ENCODE measurements at regions not wholly inside any gene's neighbourhood (a gene's known extent, or its start where the extent isn't known, plus 50 kb on each side); places are given as distances from the start of the nearest gene placed in this dataset.
A peak's percentile ranks its signal among the peaks of the same experiment; 100 is the strongest.

DNA sequence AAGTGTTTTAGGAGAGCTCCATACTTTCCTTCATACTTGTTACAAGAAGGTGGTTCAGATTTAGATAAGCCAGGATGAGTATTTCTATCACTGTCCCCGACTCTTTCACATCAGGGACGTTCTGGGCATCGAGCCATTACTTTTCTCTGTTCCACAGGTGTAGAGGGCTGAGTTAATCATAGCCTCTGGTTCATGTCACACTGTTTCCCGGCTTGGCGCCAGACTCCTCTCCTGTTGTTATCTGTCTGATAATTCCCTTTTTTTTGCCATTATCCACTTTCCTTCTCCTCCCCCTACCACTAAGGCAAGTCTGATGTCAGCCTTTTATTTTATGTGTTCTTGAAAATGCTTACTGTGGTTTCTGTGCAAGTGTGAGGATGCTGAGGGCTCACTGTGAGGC is 593.4 kb downstream of the UTRN start:
- Histone ChIP-seq H3K27ac (ENCODE audit: low read depth) (no peak overlapping the region), H2AFZ (peak overlapping the region; percentile 47; the same call in 1 of the 2 replicates), H3K9me2 (ENCODE audit: insufficient read depth) (0 out of 2 replicates have a peak, but pooled peaks cover 6% of the 10 kb centered on the region), H3K4me1 (ENCODE audit: insufficient read depth) (peaks cover 7% of the 10 kb centered on the region; the same call in 1 of the 2 replicates), H3K79me2 (replicated peaks; ENCODE audit: insufficient read depth) (no peaks in the 10 kb centered on the region), H3K27me3 (ENCODE audit: insufficient read depth) (no peaks in the 10 kb centered on the region), H3K4me3 (no peak overlapping the region), H3F3A (replicated peaks; ENCODE audit: low read depth) (no peaks in the 10 kb centered on the region), H4K20me1 (replicated peaks; ENCODE audit: insufficient read depth) (no peaks in the 10 kb centered on the region), H3K4me2 (no peak overlapping the region), H3K36me3 (ENCODE audit: insufficient read depth) (no peaks in the 10 kb centered on the region)
- H3K9me3 Mint-ChIP-seq = peaks cover 5% of the 10 kb centered on the region; the same call in 2 of the 3 replicates
- DNase-seq (ENCODE audit: low spot score) (no peak), ATAC-seq (no peak)
- TF ChIP-seq POLR2AphosphoS5 (IDR thresholded peaks at IDR 0.05; ENCODE audit: low read depth) = no peak
- TF ChIP-seq ZNF331 (CRISPR knock-in tag; IDR thresholded peaks at IDR 0.05; ENCODE audit: low read depth) = no peak
- no peak for TF ChIP-seq ZNF114 (CRISPR knock-in tag; IDR thresholded peaks at IDR 0.05)
- TF ChIP-seq REST (IDR thresholded peaks at IDR 0.05; ENCODE audit: unreplicated experiment) = no peak
- TF ChIP-seq EZH2phosphoT487 (IDR thresholded peaks at IDR 0.05; ENCODE audit: unreplicated experiment) = no peak
- no peak for TF ChIP-seq CREB1 (CRISPR knock-in tag; IDR thresholded peaks at IDR 0.05; ENCODE audit: low read depth)
- TF ChIP-seq NANOG (IDR thresholded peaks at IDR 0.05; ENCODE audit: borderline replicate concordance) = no peak
- no peak for TF ChIP-seq EZH2 (IDR thresholded peaks at IDR 0.05; ENCODE audit: low read depth, unreplicated experiment)
- TF ChIP-seq, protein P1, sequence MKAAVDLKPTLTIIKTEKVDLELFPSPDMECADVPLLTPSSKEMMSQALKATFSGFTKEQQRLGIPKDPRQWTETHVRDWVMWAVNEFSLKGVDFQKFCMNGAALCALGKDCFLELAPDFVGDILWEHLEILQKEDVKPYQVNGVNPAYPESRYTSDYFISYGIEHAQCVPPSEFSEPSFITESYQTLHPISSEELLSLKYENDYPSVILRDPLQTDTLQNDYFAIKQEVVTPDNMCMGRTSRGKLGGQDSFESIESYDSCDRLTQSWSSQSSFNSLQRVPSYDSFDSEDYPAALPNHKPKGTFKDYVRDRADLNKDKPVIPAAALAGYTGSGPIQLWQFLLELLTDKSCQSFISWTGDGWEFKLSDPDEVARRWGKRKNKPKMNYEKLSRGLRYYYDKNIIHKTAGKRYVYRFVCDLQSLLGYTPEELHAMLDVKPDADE (IDR thresholded peaks at IDR 0.05) = no peak
- TF ChIP-seq, protein P2, sequence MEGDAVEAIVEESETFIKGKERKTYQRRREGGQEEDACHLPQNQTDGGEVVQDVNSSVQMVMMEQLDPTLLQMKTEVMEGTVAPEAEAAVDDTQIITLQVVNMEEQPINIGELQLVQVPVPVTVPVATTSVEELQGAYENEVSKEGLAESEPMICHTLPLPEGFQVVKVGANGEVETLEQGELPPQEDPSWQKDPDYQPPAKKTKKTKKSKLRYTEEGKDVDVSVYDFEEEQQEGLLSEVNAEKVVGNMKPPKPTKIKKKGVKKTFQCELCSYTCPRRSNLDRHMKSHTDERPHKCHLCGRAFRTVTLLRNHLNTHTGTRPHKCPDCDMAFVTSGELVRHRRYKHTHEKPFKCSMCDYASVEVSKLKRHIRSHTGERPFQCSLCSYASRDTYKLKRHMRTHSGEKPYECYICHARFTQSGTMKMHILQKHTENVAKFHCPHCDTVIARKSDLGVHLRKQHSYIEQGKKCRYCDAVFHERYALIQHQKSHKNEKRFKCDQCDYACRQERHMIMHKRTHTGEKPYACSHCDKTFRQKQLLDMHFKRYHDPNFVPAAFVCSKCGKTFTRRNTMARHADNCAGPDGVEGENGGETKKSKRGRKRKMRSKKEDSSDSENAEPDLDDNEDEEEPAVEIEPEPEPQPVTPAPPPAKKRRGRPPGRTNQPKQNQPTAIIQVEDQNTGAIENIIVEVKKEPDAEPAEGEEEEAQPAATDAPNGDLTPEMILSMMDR (conservative IDR thresholded peaks at IDR 0.05; ENCODE audit: low read depth in 2 of 2) = no peak
- TF ChIP-seq STAT1 (IDR thresholded peaks at IDR 0.05; ENCODE audit: unreplicated experiment) = no peak
- TF ChIP-seq JUNB (IDR thresholded peaks at IDR 0.05; ENCODE audit: unreplicated experiment) = no peak
- H3K36me3 Mint-ChIP-seq (ENCODE audit: low read depth) = peaks cover 6% of the 10 kb centered on the region
- no peak overlapping the region for H3K27ac Mint-ChIP-seq
- no peak overlapping the region for H3K4me3 Mint-ChIP-seq
- H3K27me3 Mint-ChIP-seq (ENCODE audit: insufficient read depth, low read depth, poor library complexity) = no peaks in the 10 kb centered on the region
- peaks cover 8% of the 10 kb centered on the region; the same call in 2 of the 3 replicates for H3K4me1 Mint-ChIP-seq

All from GM23338 (cell line).